M059J (cell line): ENCODE measurements at regions not wholly inside any gene's neighbourhood (a gene's known extent, or its start where the extent isn't known, plus 50 kb on each side); places are given as distances from the start of the nearest gene placed in this dataset.

ENCODE experiments used
- DNase-seq: peaks from one replicate; pipeline ENCODE4 v3.0.0-alpha.2; 2012; ENCODE audit warnings: low read depth

GRCh38 chr3:155029941-155030340 is 50.2 kb upstream of the MME start:
- no peak for DNase-seq

DNA sequence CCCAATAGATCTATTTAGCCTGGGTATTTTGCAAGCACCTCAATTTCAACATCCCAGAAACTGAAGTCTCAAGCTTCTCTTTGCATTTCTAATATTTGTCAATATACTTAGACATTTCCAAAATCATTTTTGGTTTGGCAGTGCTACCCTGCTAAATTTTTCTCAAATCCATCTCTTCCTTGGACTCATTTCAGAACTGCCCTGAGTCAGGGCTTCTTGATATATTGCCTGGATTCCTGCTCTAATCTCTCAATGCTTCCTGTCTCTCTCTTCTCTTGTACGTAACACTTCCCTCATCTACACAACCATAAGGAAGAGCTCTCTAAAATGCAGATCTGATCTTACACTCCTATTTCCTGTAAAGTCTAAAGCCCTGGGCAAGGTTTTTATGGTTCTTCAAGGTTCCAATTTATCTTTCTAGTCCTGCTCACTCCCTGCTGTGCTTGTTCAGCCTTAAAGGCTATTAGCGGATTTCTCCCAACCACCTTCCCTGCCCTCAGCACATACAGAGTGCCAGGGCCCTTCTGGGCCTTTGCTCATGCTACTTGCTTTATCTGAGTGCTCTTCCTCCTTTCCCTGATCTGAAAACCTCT is 53.0 kb upstream of the MME start:
- DNase-seq, result peak; percentile 29

- peak; percentile 75 for DNase-seq
Observed at GRCh38 chr3:155024006-155024638, 56.0 kb upstream of the MME start.

DNA sequence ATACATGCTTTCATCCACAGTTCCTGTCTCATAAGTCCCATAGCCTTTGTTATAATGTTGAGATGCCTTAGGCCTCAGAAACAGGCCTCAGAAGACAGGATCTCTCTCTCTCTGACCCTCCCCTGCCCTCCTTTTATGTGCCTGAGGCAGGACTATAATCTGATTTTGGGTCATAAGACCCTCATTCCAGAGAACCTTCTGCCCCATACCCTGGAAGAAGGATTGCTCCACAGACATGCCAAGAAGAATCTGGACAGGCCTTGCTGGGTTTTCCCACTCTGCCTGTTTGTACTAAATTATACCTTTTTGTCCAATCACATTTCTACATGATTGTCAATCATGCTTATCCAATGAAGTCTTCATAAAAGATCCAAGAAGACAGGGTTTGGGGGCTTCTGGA is 57.2 kb upstream of the MME start:
- no peak for DNase-seq

- DNase-seq, result peak; percentile 70
Observed at GRCh38 chr3:155019575-155019974, 60.5 kb upstream of the MME start.

GRCh38 chr3:155018621-155019330 is 61.3 kb upstream of the MME start:
- peak; percentile 16 for DNase-seq

DNA sequence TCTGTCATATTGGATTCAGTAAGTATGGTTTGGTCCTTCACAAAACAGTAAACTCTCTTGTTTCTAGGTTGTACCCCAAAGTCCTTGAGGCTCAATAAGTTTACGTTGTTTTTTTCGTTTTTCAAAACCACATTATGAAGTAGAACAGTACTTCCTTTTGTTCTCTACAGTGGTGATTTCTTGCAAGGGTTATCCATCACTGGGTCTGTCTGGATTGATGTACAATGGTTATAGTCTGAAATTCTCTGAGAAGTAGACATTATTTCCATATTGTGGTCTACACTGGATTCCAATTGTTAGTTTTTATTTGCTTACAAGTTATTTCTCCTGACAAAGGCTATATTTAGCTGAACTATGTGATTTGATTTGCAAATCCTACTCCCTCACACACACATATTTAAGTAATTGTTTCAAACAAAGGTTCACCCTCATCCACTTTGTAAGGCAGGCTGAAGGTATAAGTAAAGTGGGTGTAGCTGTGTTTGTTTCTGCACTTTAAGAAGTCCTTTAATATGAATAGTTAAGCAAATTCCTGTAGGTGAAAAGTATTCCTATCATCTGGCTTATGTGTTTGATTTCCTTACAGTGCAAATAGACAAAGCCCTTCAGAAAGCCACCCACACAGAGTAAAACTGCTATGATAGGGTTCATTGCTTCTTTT is 64.2 kb upstream of the MME start:
- DNase-seq, result peak; percentile 15

GRCh38 chr3:155014953-155015352 is 65.2 kb upstream of the MME start:
- no peak for DNase-seq

DNA sequence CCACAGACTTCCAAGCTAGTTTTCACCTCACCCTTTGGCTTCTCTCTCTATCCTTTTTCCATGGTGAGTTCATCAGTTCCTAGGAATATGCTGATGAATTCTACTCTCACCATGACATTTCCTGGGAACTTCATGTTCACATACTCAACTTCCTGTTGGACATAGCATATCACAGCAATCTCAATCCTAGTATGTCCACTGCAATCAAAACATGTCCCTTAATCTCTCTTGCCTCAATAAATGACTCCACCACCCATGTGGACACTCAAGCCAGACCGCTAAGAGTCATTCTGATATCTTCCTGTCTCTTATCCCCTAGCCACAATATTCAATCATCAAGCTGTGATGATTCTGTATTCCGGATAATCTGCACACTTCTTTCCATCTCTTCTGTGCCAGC is 66.7 kb upstream of the MME start:
- no peak for DNase-seq

- no peak for DNase-seq
Observed at GRCh38 chr3:155012584-155012983, 67.5 kb upstream of the MME start.

DNA sequence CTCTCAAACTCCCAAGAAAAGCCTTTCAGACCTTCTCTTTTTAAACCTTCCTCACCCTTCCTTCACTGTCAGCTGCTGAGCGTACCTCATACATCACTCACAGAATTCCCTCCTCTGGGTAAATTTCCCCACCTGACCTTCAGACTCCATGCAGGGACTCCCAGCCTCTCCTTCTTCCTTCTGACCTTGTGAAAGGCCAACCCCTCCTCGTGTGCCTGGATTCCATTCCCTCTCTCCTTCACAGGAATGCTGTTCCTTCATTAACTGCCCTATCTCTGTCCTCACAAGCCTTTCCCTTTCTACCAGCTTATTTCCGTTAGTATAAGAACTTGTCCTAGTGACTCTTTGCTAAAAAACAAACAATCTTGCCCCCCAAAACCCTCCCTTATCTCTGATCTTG is 69.7 kb upstream of the MME start:
- no peak for DNase-seq

DNA sequence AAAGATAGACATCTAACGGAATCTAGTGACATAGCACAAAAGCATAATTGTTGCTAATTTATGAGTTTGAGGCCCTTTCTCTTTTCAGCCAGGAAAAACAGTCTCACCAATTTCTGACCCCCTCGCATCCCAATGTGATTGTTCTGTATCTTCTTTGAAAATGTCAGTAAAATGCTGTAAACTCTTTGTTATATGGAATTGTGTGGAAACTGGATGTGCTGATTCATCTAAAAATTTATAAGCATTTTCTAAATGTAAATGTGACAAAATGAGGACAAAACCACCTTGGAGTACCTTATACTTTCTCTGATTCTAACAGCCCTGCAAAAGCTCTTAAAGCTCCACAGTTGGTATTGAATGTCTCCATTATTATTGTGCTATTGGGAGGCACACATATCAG is 70.9 kb upstream of the MME start:
- DNase-seq, result no peak

- DNase-seq, result no peak
Observed at GRCh38 chr3:155007729-155008128, 72.4 kb upstream of the MME start.

DNA sequence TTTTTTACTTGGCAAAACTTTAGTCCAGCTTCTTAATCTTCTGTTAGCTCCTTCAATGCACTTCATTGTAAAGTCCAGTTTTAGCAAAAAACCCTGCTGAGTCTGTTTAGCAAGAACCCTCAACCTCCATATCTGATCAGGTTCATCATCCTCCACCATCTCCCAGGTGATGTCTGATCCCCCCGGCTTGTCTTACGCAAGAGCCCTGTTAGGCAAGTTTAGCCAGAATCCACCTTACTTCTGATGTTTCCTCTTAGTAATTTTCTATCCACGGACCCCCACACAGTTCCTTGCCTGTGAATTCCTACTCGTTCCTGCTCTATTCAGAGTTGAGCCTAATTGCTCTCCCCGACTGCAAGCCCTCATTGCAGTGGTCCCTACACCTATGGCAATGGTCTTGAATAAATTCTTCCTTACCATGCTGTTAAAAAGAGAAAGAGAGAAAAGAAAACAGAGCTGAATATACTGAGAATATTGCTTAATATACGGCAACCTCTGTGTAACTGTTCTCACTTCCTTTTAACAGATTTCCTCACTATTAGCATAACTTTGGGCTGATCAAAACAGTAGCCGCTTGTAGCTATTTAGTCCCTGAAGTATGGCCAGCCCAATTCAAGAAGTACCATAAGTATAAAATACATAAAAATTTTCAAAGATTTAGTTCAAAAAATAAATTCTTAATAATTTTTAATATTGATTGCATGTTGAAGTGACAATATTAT is 78.7 kb upstream of the MME start:
- no peak for DNase-seq

- DNase-seq, result no peak
Observed at GRCh38 chr3:154992655-154993054, 87.5 kb upstream of the MME start.

DNA sequence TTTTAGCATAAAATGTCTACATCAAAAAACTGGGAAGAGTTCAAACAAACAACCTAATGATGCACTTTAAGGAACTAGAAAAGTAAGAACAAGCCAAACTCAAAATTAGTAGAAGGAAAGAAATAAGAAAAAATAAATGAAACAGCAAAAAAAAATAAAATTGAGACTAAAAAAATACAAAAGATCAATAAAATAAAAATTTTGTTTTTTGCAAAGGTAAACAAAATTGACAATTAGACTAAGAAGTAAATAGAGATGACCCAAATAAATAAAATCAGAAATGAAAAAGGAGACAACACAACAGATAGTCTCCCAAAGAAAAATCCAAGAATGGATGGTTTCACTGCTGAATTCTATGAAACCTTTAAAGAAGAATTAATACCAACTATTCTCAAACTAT is 89.6 kb upstream of the MME start:
- no peak for DNase-seq

- DNase-seq, result no peak
Observed at GRCh38 chr3:154987846-154988245, 92.3 kb upstream of the MME start.

- no peak for DNase-seq
Observed at GRCh38 chr3:154981664-154982063, 98.5 kb upstream of the MME start.

DNA sequence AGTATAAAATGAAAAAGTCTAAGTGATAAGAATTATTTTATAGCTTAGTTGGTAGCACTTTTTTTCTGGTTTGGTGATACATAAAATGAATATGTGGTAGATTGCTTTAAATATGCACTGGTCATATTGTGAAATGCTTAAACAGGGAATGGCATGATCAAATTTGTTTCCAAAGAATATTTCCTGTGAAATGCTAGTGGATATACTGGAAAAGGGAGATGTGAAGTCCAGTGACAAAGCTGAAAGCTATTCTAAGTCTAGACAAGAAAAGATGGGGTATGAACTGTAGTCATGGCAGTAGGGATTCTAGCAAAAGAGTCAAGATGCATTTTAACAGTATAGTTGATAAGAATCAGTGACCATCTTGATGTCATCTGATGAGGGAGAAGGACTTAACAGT is 98.9 kb upstream of the MME start:
- no peak for DNase-seq

- DNase-seq, result no peak
Observed at GRCh38 chr3:154979331-154979730, 100.8 kb upstream of the MME start.

DNA sequence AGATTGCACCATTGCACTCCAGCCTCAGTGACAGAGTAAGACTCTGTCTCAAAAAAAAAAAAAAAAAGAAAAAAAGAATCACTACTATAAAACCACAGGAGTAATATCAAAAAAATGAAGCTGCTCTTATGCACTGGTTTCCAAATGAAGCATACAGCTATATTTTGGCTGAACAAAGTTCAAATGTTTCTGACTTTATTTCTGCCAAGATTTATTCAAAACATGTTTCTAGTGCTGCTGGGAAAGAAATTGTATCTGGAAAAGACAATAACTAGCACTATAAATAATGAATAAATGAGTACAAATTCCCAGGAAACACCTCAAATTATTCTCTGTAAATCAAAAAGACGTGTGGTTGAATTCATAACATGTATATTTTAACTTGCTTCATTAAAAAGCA is 102.5 kb upstream of the MME start:
- no peak for DNase-seq
